PC-3 (cell line): ENCODE measurements at regions not wholly inside any gene's neighbourhood (a gene's known extent, or its start where the extent isn't known, plus 50 kb on each side); places are given as distances from the start of the nearest gene placed in this dataset.

Experiments used
- ATAC-seq: fragments of 200-7000 bp; cut with Tn5 transposase; 2 replicates; pipeline ENCODE4 v1.9.1; 2020; ENCODE audit warnings: mild to moderate bottlenecking, moderate library complexity
- BruUV-seq: library from RNA; stranded (reverse); fragments of 400-500 nt; replicated peaks from 2 replicates; lab custom pipeline; 2021; lab: Mats Ljungman, UMichigan
- CTCF ChIA-PET: fragments of 300-600 bp; sonication (Branson Sonifier 250); formaldehyde crosslinking; loops from one replicate; lab custom pipeline; 2022; ENCODE audit warnings: antibody characterized with exemption; lab: Charles Lee
- POLR2A ChIA-PET: fragments of 300-600 bp; sonication (Branson Sonifier 250); formaldehyde crosslinking; loops from one replicate; lab custom pipeline; 2022; ENCODE audit warnings: antibody characterized with exemption; ENCODE audit not compliant: unreplicated experiment; lab: Charles Lee
- DNase-seq: peaks from one replicate; pipeline ENCODE4 v3.0.0-alpha.2; 2015
- H2AFZ ChIP-seq: fragments of 300-600 bp; sonication (generic); 2 replicates; pipeline ENCODE4 v1.6.0; 2016; ENCODE audit warnings: antibody characterized with exemption, low read length
- H3F3A ChIP-seq: fragments of 300-600 bp; sonication (generic); one replicate; pipeline ENCODE4 v1.6.0; 2017; ENCODE audit warnings: antibody characterized with exemption, low read length, control low read depth, mild to moderate bottlenecking; ENCODE audit not compliant: unreplicated experiment
- H3K27ac ChIP-seq: fragments of 300-600 bp; sonication (generic); 2 replicates; pipeline ENCODE4 v1.5.1; 2016; ENCODE audit warnings: mild to moderate bottlenecking, low read length
- H3K27me3 ChIP-seq: fragments of 300-600 bp; sonication (generic); 2 replicates; pipeline ENCODE4 v1.6.1; 2016; ENCODE audit warnings: low read length, mixed read lengths
- H3K36me3 ChIP-seq: fragments of 300-600 bp; sonication (generic); 2 replicates; pipeline ENCODE4 v1.6.1; 2016; ENCODE audit warnings: low read depth, mixed run types, low read length, mixed read lengths
- H3K4me1 ChIP-seq: fragments of 300-600 bp; sonication (generic); 2 replicates; pipeline ENCODE4 v1.5.1; 2016; ENCODE audit warnings: low read length; ENCODE audit not compliant: insufficient read depth
- H3K4me2 ChIP-seq: fragments of 300-600 bp; sonication (generic); 2 replicates; pipeline ENCODE4 v1.6.0; 2016; ENCODE audit warnings: low read length
- H3K4me3 ChIP-seq: fragments of 300-600 bp; sonication (generic); 2 replicates; pipeline ENCODE4 v1.5.1; 2016; ENCODE audit warnings: mild to moderate bottlenecking, low read length, mixed read lengths
- H3K79me2 ChIP-seq: fragments of 300-600 bp; sonication (generic); 2 replicates; pipeline ENCODE4 v1.6.1; 2017; ENCODE audit warnings: low read length, mixed read lengths
- H3K9ac ChIP-seq: fragments of 300-600 bp; sonication (generic); 2 replicates; pipeline ENCODE4 v1.6.0; 2016; ENCODE audit warnings: mild to moderate bottlenecking, low read length
- H3K9me2 ChIP-seq: fragments of 300-600 bp; sonication (generic); replicated peaks from 2 replicates; pipeline ENCODE4 v1.6.1; 2016; ENCODE audit warnings: mixed run types, low read length, mixed read lengths
- H3K9me3 ChIP-seq: fragments of 300-600 bp; sonication (generic); 2 replicates; pipeline ENCODE4 v1.6.1; 2016; ENCODE audit warnings: low read length, mixed read lengths
- H4K20me1 ChIP-seq: fragments of 300-600 bp; sonication (generic); 2 replicates; pipeline ENCODE4 v1.6.1; 2016; ENCODE audit warnings: low read length, mixed read lengths
- CTCF ChIP-seq: fragments of 300-600 bp; sonication (generic); conservative IDR thresholded peaks from 2 replicates; pipeline ENCODE4 v1.5.1; 2017; ENCODE audit warnings: antibody characterized with exemption, low read depth, mild to moderate bottlenecking, low read length
- EZH2 ChIP-seq: fragments of 300-600 bp; sonication (generic); IDR thresholded peaks from one replicate; pipeline ENCODE4 v1.6.1; 2017; ENCODE audit warnings: antibody characterized with exemption, mild to moderate bottlenecking, low read length; ENCODE audit not compliant: unreplicated experiment
- EZH2phosphoT487 ChIP-seq: fragments of 300-600 bp; sonication (generic); IDR thresholded peaks from 2 replicates; pipeline ENCODE4 v1.6.1; 2018; ENCODE audit warnings: mild to moderate bottlenecking, antibody characterized with exemption, low read length, borderline replicate concordance
- intact Hi-C: fragments of 100-400 bp; cut with micrococcal nuclease; formaldehyde crosslinking; loops from 2 replicates; pipeline ENCODE4 v1.9.0; 2023

GRCh38 chr4:96753216-96753615 lies 913.3 kb downstream of the PDHA2 start:
- H3K4me3 ChIP-seq, result no peak overlapping the region

GRCh38 chr4:96755569-96756484 lies 915.9 kb downstream of the PDHA2 start:
- no peaks in the 10 kb centered on the region for H3K4me1 ChIP-seq
- H4K20me1 ChIP-seq, result no peaks in the 10 kb centered on the region
- H3K79me2 ChIP-seq, result no peaks in the 10 kb centered on the region
- no peak overlapping the region for H3K4me2 ChIP-seq
- H2AFZ ChIP-seq, result no peak overlapping the region
- no peak overlapping the region for H3K4me3 ChIP-seq
- no peak for DNase-seq
- no peaks in the 10 kb centered on the region for H3K9me2 ChIP-seq
- ChIA-PET CTCF (no interaction called here), POLR2A (no interaction called here)
- no peaks in the 10 kb centered on the region for H3F3A ChIP-seq
- no peak overlapping the region for H3K9ac ChIP-seq
- no peaks in the 10 kb centered on the region for H3K36me3 ChIP-seq
- intact Hi-C loops, result no loop called here
- TF ChIP-seq EZH2, result no peak
- TF ChIP-seq EZH2phosphoT487, result no peak
- TF ChIP-seq CTCF, result no peak
- no peaks in the 10 kb centered on the region for H3K27me3 ChIP-seq
- BruUV-seq, result no TSS peak
- no peak overlapping the region for H3K27ac ChIP-seq
- ATAC-seq, result no peak
- H3K9me3 ChIP-seq, result no peaks in the 10 kb centered on the region

More at GRCh38 chr4:96753216-96753615, 913.3 kb downstream of the PDHA2 start:
- DNase-seq (no peak), ATAC-seq (no peak)
- ChIA-PET POLR2A (interaction anchor here (0.6 kb wide), 1 partner anchor 323 kb away, joined by 19 read pairs; no protein-coding TSS in a partner anchor), CTCF (no interaction called here)
- Histone ChIP-seq H3K9me3 (no peaks in the 10 kb centered on the region), H3K4me1 (no peaks in the 10 kb centered on the region), H3K27ac (no peak overlapping the region), H3K9ac (no peak overlapping the region), H3K4me2 (no peak overlapping the region), H3K36me3 (no peaks in the 10 kb centered on the region), H3F3A (no peaks in the 10 kb centered on the region), H4K20me1 (no peaks in the 10 kb centered on the region), H2AFZ (no peak overlapping the region), H3K9me2 (no peaks in the 10 kb centered on the region), H3K79me2 (no peaks in the 10 kb centered on the region), H3K27me3 (no peaks in the 10 kb centered on the region)
- TF ChIP-seq EZH2phosphoT487 (no peak), EZH2 (no peak), CTCF (no peak)
- no TSS peak for BruUV-seq
- intact Hi-C loops, result no loop called here

GRCh38 chr4:96756584-96756983 lies 916.7 kb downstream of the PDHA2 start:
- H3K27me3 ChIP-seq, result no peaks in the 10 kb centered on the region
- H2AFZ ChIP-seq, result no peak overlapping the region
- H3F3A ChIP-seq, result no peaks in the 10 kb centered on the region
- POLR2A ChIA-PET, result no interaction called here
- no peak overlapping the region for H3K4me2 ChIP-seq
- intact Hi-C loops, result no loop called here
- no peaks in the 10 kb centered on the region for H3K9me3 ChIP-seq
- no peak overlapping the region for H3K9ac ChIP-seq
- no peaks in the 10 kb centered on the region for H4K20me1 ChIP-seq
- no peaks in the 10 kb centered on the region for H3K4me1 ChIP-seq
- TF ChIP-seq EZH2phosphoT487, result no peak
- no peak for TF ChIP-seq EZH2
- no peak for TF ChIP-seq CTCF
- no peak overlapping the region for H3K4me3 ChIP-seq
- no peaks in the 10 kb centered on the region for H3K9me2 ChIP-seq
- no peaks in the 10 kb centered on the region for H3K36me3 ChIP-seq
- BruUV-seq, result no TSS peak
- no peak for DNase-seq
- CTCF ChIA-PET, result no interaction called here
- H3K79me2 ChIP-seq, result no peaks in the 10 kb centered on the region
- ATAC-seq, result no peak
- H3K27ac ChIP-seq, result no peak overlapping the region
